Uterus (tissue), 2 donors: ENCODE measurements at regions not wholly inside any gene's neighbourhood (a gene's known extent, or its start where the extent isn't known, plus 50 kb on each side); places are given as distances from the start of the nearest gene placed in this dataset.

Source experiments
- CTCF ChIP-seq, 4 experiments: fragments of 200-600 bp in 2 of 4; fragments of 450-650 bp in 2 of 4; sonication (generic) in 2 of 4; IDR thresholded peaks; one replicate each; pipeline ENCODE4 v1.5.1; 2016 to 2019; ENCODE audit warnings: antibody characterized with exemption in 4 of 4, mild to moderate bottlenecking in 2 of 4, moderate library complexity in 1 of 4
- POLR2A ChIP-seq, 2 donors: fragments of 450-650 bp; IDR thresholded peaks; one replicate each; pipeline ENCODE4 v1.6.1; 2016; ENCODE audit warnings: antibody characterized with exemption in 2 of 2, mild to moderate bottlenecking in 1 of 2, moderate library complexity in 1 of 2

- no peak for TF ChIP-seq CTCF (IDR thresholded peaks at IDR 0.05)
- TF ChIP-seq POLR2A (IDR thresholded peaks at IDR 0.05), result no peak
Observed at GRCh38 chr9:31535651-31536050, 848.8 kb upstream of the ACO1 start.
